ENCODE measurements at regions not wholly inside any gene's neighbourhood (a gene's known extent, or its start where the extent isn't known, plus 50 kb on each side); places are given as distances from the start of the nearest gene placed in this dataset.

- no peak for TF ChIP-seq ZNF407 (IDR thresholded peaks at IDR 0.05; ENCODE audit: low read depth)
- TF ChIP-seq FOXJ3 (CRISPR knock-in tag; IDR thresholded peaks at IDR 0.05) = no peak
- no peak for TF ChIP-seq CBFB (CRISPR knock-in tag; IDR thresholded peaks at IDR 0.05)
- peak in 1 of 2 experiments; percentile 9; a peak in 1 of 4 replicates for TF ChIP-seq RAD21 (CRISPR knock-in tag; conservative IDR thresholded peaks at IDR 0.05 in 1 of 2, IDR thresholded peaks at IDR 0.05 in 1 of 2)
- TF ChIP-seq SMARCE1 (IDR thresholded peaks at IDR 0.05) = peak; percentile 56; the same call in 1 of the 2 replicates
- TF ChIP-seq MAZ (CRISPR knock-in tag; conservative IDR thresholded peaks at IDR 0.05 in 1 of 2, IDR thresholded peaks at IDR 0.05 in 1 of 2) = peak in 1 of 2 experiments; percentile 4; a peak in 1 of 4 replicates
- TF ChIP-seq EGR1 (conservative IDR thresholded peaks at IDR 0.05) = peak; percentile 75
- no peak for TF ChIP-seq PBX2 (CRISPR knock-in tag; IDR thresholded peaks at IDR 0.05; ENCODE audit: low read depth)
- peak; percentile 58 for TF ChIP-seq PBX2 (tag; conservative IDR thresholded peaks at IDR 0.05; ENCODE audit: low read depth)
- no peak for TF ChIP-seq HNRNPH1 (optimal IDR thresholded peaks at IDR 0.05; ENCODE audit: low read depth, low read length)
- TF ChIP-seq ZNF511 (CRISPR knock-in tag; IDR thresholded peaks at IDR 0.05) = peak; percentile 62; the same call in 1 of the 2 replicates
- no peak for TF ChIP-seq ETV5 (CRISPR knock-in tag; IDR thresholded peaks at IDR 0.05; ENCODE audit: low read depth)
- no peak for TF ChIP-seq ZNF311 (CRISPR knock-in tag; IDR thresholded peaks at IDR 0.05)
- no peak for TF ChIP-seq ETS1 (conservative IDR thresholded peaks at IDR 0.05; ENCODE audit: control insufficient read depth, low read depth, low read length)
- no peak for TF ChIP-seq SIN3B (IDR thresholded peaks at IDR 0.05; ENCODE audit: low read depth)
Measured at GRCh38 chr2:38146275-38146906, 70.4 kb upstream of the CYP1B1 start (continued).

Measured in K562 (cell line).